Panc1 (cell line): ENCODE measurements at regions not wholly inside any gene's neighbourhood (a gene's known extent, or its start where the extent isn't known, plus 50 kb on each side); places are given as distances from the start of the nearest gene placed in this dataset.

Source experiments
- ATAC-seq: fragments of 200-7000 bp; cut with Tn5 transposase; 2 replicates; pipeline ENCODE4 v1.9.1; 2020; ENCODE audit warnings: mild to moderate bottlenecking, moderate library complexity
- BruUV-seq: library from RNA; stranded (reverse); fragments of 400-500 nt; replicated peaks from 2 replicates; lab custom pipeline; 2021; lab: Mats Ljungman, UMichigan
- CTCF ChIA-PET: fragments of 300-600 bp; sonication (Branson Sonifier 250); formaldehyde crosslinking; loops from one replicate; lab custom pipeline; 2022; ENCODE audit warnings: antibody characterized with exemption; lab: Charles Lee
- POLR2A ChIA-PET: fragments of 300-600 bp; sonication (Branson Sonifier 250); formaldehyde crosslinking; loops from one replicate; lab custom pipeline; 2022; ENCODE audit warnings: antibody characterized with exemption; lab: Charles Lee
- DNase-seq: peaks from one replicate; pipeline ENCODE4 v3.0.0-alpha.2; 2010; ENCODE audit warnings: low read depth, low spot score
- H3K27ac ChIP-seq: 2 replicates; pipeline ENCODE4 v1.5.1; 2011; ENCODE audit warnings: mild to moderate bottlenecking, low read length, inconsistent platforms
- H3K27me3 ChIP-seq: fragments of 200-500 bp; sonication (Bioruptor generic); 2 replicates; pipeline ENCODE4 v1.6.0; 2014; ENCODE audit warnings: low read length, inconsistent platforms; ENCODE audit not compliant: control insufficient read depth, insufficient read depth
- H3K36me3 ChIP-seq: fragments of 200-500 bp; sonication (Bioruptor generic); 2 replicates; pipeline ENCODE4 v1.5.1; 2014; ENCODE audit warnings: inconsistent platforms, mild to moderate bottlenecking, low read length, moderate library complexity; ENCODE audit not compliant: control insufficient read depth, insufficient read depth
- H3K4me1 ChIP-seq: 2 replicates; pipeline ENCODE4 v1.5.1; 2011; ENCODE audit warnings: inconsistent platforms, mild to moderate bottlenecking, low read length, moderate library complexity; ENCODE audit not compliant: control insufficient read depth, insufficient read depth
- H3K4me3 ChIP-seq, 2 experiments: 2 replicates each; pipeline ENCODE4 v1.5.1; 2011 to 2012; ENCODE audit warnings: low read depth in 2 of 2, low read length in 2 of 2, mild to moderate bottlenecking in 2 of 2, inconsistent platforms in 1 of 2, moderate library complexity in 1 of 2
- H3K9me3 ChIP-seq: fragments of 200-500 bp; sonication (Bioruptor generic); 2 replicates; pipeline ENCODE4 v1.5.1; 2014; ENCODE audit warnings: low read depth, mild to moderate bottlenecking, inconsistent platforms, low read length, moderate library complexity; ENCODE audit not compliant: control insufficient read depth, insufficient read depth
- CTCF ChIP-seq: fragments of 450-650 bp; IDR thresholded peaks from 2 replicates; pipeline ENCODE4 v1.5.1; 2017; ENCODE audit warnings: mild to moderate bottlenecking
- POLR2AphosphoS5 ChIP-seq: IDR thresholded peaks from 2 replicates; pipeline ENCODE4 v1.6.1; 2012; ENCODE audit warnings: mild to moderate bottlenecking, low read depth, low read length, moderate library complexity
- REST ChIP-seq, 2 experiments: IDR thresholded peaks; 2 replicates each; pipeline ENCODE4 v1.6.1; 2011 to 2012; ENCODE audit warnings: low read depth in 2 of 2, control low read depth in 1 of 2, low read length in 1 of 2, mild to moderate bottlenecking in 1 of 2, moderate library complexity in 1 of 2; ENCODE audit not compliant: insufficient read depth in 1 of 2
- SIN3A ChIP-seq: IDR thresholded peaks from 2 replicates; pipeline ENCODE4 v1.6.1; 2012; ENCODE audit warnings: low read depth, mild to moderate bottlenecking, low read length, moderate library complexity, borderline replicate concordance; ENCODE audit not compliant: insufficient read depth
- TCF7L2 ChIP-seq: IDR thresholded peaks from 2 replicates; pipeline ENCODE4 v1.6.1; 2011; ENCODE audit warnings: mild to moderate bottlenecking, low read depth, low read length, inconsistent platforms
- in situ Hi-C: cut with HindIII; loops from 2 replicates; pipeline ENCODE4 v1.10.0; 2016; ENCODE audit warnings: low sequenced_read_pairs, low pct_unique_long_range_greater_than_20kb
- intact Hi-C: fragments of 100-400 bp; cut with micrococcal nuclease; formaldehyde crosslinking; loops from one replicate; pipeline ENCODE4 v1.10.0; 2022; ENCODE audit not compliant: unreplicated experiment

DNA sequence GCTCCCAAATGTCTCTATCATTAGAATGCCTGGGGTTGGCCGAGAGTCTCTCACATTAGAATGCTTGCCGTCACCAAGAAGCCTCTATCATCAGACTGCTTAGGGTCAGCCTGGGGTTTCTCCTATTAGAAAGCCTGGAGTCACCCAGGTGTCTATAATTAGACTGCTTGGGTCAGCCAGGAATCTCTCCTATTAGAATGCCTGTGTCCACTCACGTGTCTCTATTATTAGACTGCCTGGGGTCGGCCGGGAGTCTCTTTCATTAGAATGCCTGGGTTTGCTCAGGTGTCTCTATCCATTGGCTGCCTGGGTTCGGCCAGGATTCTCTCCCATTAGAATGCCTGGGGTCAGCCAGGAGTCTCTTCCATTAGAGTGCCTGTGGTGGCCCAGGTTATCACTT, 1453.1 kb downstream of the UQCRFS1 start:
- ChIA-PET CTCF (no interaction called here), POLR2A (no interaction called here)
- in situ Hi-C loops, result no loop called here
- Histone ChIP-seq H3K27ac (no peak overlapping the region), H3K4me1 (no peaks in the 10 kb centered on the region), H3K9me3 (no peaks in the 10 kb centered on the region), H3K36me3 (no peaks in the 10 kb centered on the region), H3K4me3 (no peak overlapping the region), H3K27me3 (no peaks in the 10 kb centered on the region)
- DNase-seq (no peak), ATAC-seq (no peak)
- BruUV-seq, result no TSS peak
- intact Hi-C loops, result no loop called here
- TF ChIP-seq REST (IDR thresholded peaks at IDR 0.05; ENCODE audit: insufficient read depth in 1 of 2, low read depth in 2 of 2, low read length in 1 of 2), result no peak
- TF ChIP-seq TCF7L2, result no peak
- no peak for TF ChIP-seq POLR2AphosphoS5
- TF ChIP-seq CTCF, result no peak
- TF ChIP-seq SIN3A, result no peak

- Histone ChIP-seq H3K4me1 (no peaks in the 10 kb centered on the region), H3K27me3 (no peaks in the 10 kb centered on the region), H3K4me3 (no peak overlapping the region), H3K27ac (no peak overlapping the region), H3K36me3 (no peaks in the 10 kb centered on the region), H3K9me3 (no peaks in the 10 kb centered on the region)
- TF ChIP-seq POLR2AphosphoS5 (no peak), CTCF (no peak), REST (IDR thresholded peaks at IDR 0.05; ENCODE audit: insufficient read depth in 1 of 2, low read depth in 2 of 2, low read length in 1 of 2) (no peak), SIN3A (no peak), TCF7L2 (no peak)
- CTCF ChIA-PET, result no interaction called here
- ATAC-seq (no peak), DNase-seq (no peak)
- no TSS peak for BruUV-seq
- intact Hi-C loops, result no loop called here
- POLR2A ChIA-PET, result no interaction called here
- in situ Hi-C loops, result no loop called here
Observed at GRCh38 chr19:27758626-27759505, 1454.1 kb downstream of the UQCRFS1 start.
